SK-N-MC (cell line): ENCODE measurements at regions not wholly inside any gene's neighbourhood (a gene's known extent, or its start where the extent isn't known, plus 50 kb on each side); places are given as distances from the start of the nearest gene placed in this dataset.
"Not testable (repeated sequence)": the region's sequence is repeated elsewhere in the genome, so short reads cannot be mapped to it uniquely, and the experiment has no call there.

Experiments
- DNase-seq: peaks from one replicate; pipeline ENCODE4 v3.0.0-alpha.2; 2011; ENCODE audit warnings: low read depth, low spot score
- H3K27ac ChIP-seq: fragments of 200-600 bp; sonication (generic); 2 replicates; pipeline ENCODE4 v1.5.1; 2016; ENCODE audit warnings: mixed run types
- H3K36me3 ChIP-seq: fragments of 200-600 bp; sonication (generic); 2 replicates; pipeline ENCODE4 v1.6.1; 2017; ENCODE audit warnings: antibody characterized with exemption, low read length, mixed read lengths; ENCODE audit not compliant: insufficient read depth
- H3K4me3 ChIP-seq: fragments of 200-600 bp; sonication (generic); 2 replicates; pipeline ENCODE4 v1.5.1; 2016
- H3K9ac ChIP-seq: fragments of 200-600 bp; sonication (generic); 2 replicates; pipeline ENCODE4 v1.8.0; 2017; ENCODE audit warnings: mixed run types, mixed read lengths; ENCODE audit not compliant: insufficient read length
- H3K9me3 ChIP-seq: fragments of 200-600 bp; sonication (generic); 2 replicates; pipeline ENCODE4 v1.6.1; 2017; ENCODE audit warnings: low read depth, mild to moderate bottlenecking, antibody characterized with exemption, low read length, moderate library complexity, mixed read lengths
- EZH2 ChIP-seq: fragments of 200-600 bp; sonication (generic); IDR thresholded peaks from one replicate; pipeline ENCODE4 v1.6.1; 2017; ENCODE audit warnings: antibody characterized with exemption
- FOXP2 ChIP-seq: optimal IDR thresholded peaks from 2 replicates; pipeline ENCODE3; 2011; ENCODE audit warnings: mild to moderate bottlenecking, moderate library complexity; ENCODE audit not compliant: insufficient read depth; ENCODE audit errors: extremely low read length, control extremely low read depth
- POLR2AphosphoS5 ChIP-seq: IDR thresholded peaks from 2 replicates; pipeline ENCODE4 v1.6.1; 2012; ENCODE audit warnings: mild to moderate bottlenecking, low read depth, low read length, borderline replicate concordance

- Histone ChIP-seq H3K27ac (peak overlapping the region; percentile 69), H3K4me3 (peak overlapping the region; percentile 54), H3K9me3 (no peaks in the 10 kb centered on the region), H3K9ac (no peak overlapping the region), H3K36me3 (no peaks in the 10 kb centered on the region)
- DNase-seq, result no peak
- TF ChIP-seq POLR2AphosphoS5 (no peak), EZH2 (no peak), FOXP2 (no peak)
Measured at GRCh38 chr2:224222974-224223373, 178.9 kb downstream of the FAM124B start.

- H3K9ac ChIP-seq, result no peak overlapping the region
- no peak for TF ChIP-seq POLR2AphosphoS5
- no peak for TF ChIP-seq EZH2
- TF ChIP-seq FOXP2, result no peak
- DNase-seq, result no peak
- H3K9me3 ChIP-seq, result no peaks in the 10 kb centered on the region
- H3K27ac ChIP-seq, result peak overlapping the region; percentile 83
- no peaks in the 10 kb centered on the region for H3K36me3 ChIP-seq
- H3K4me3 ChIP-seq, result peak overlapping the region; percentile 54
Measured at GRCh38 chr2:224222291-224222690, 179.6 kb downstream of the FAM124B start.

GRCh38 chr2:224221455-224221913 lies 180.4 kb downstream of the FAM124B start:
- no peak overlapping the region for H3K4me3 ChIP-seq
- DNase-seq, result no peak
- no peaks in the 10 kb centered on the region for H3K9me3 ChIP-seq
- peak overlapping the region; percentile 83 for H3K27ac ChIP-seq
- no peaks in the 10 kb centered on the region for H3K36me3 ChIP-seq
- peak overlapping the region; percentile 7 for H3K9ac ChIP-seq
- TF ChIP-seq POLR2AphosphoS5 (no peak), FOXP2 (no peak)

- Histone ChIP-seq H3K9ac (no peak overlapping the region), H3K27ac (peak overlapping the region; percentile 90), H3K9me3 (no peaks in the 10 kb centered on the region), H3K4me3 (0 out of 2 replicates have a peak overlapping the region, but pooled peaks have one; percentile 35), H3K36me3 (no peaks in the 10 kb centered on the region)
- no peak for TF ChIP-seq EZH2
- TF ChIP-seq FOXP2, result no peak
- TF ChIP-seq POLR2AphosphoS5, result no peak
- DNase-seq, result no peak
Measured at GRCh38 chr2:224220586-224221255, 181.2 kb downstream of the FAM124B start.

- H3K36me3 ChIP-seq, result no peaks in the 10 kb centered on the region
- TF ChIP-seq EZH2 (no peak), FOXP2 (no peak), POLR2AphosphoS5 (no peak)
- no peak overlapping the region for H3K9ac ChIP-seq
Measured at GRCh38 chr2:224219781-224220180, 180.7 kb upstream of the SERPINE2 start.

GRCh38 chr2:224217962-224218347 lies 178.9 kb upstream of the SERPINE2 start:
- no peak overlapping the region for H3K4me3 ChIP-seq
- H3K9me3 ChIP-seq, result no peaks in the 10 kb centered on the region
- H3K27ac ChIP-seq, result no peak overlapping the region
- no peaks in the 10 kb centered on the region for H3K36me3 ChIP-seq
- no peak overlapping the region for H3K9ac ChIP-seq
- DNase-seq, result no peak
- TF ChIP-seq FOXP2 (no peak), EZH2 (no peak)

More at GRCh38 chr2:224219781-224220180, 180.7 kb upstream of the SERPINE2 start:
- Histone ChIP-seq H3K9me3 (no peaks in the 10 kb centered on the region), H3K4me3 (peak overlapping the region; percentile 35; the same call in 1 of the 2 replicates), H3K27ac (peak overlapping the region; percentile 90)
- peak; percentile 64 for DNase-seq

- Histone ChIP-seq H3K9me3 (no peaks in the 10 kb centered on the region), H3K36me3 (no peaks in the 10 kb centered on the region), H3K27ac (no peak overlapping the region), H3K4me3 (no peak overlapping the region), H3K9ac (no peak overlapping the region)
- TF ChIP-seq EZH2 (no peak), FOXP2 (no peak), POLR2AphosphoS5 (no peak)
- no peak for DNase-seq
Measured at GRCh38 chr2:224217233-224217961, 178.3 kb upstream of the SERPINE2 start.

- H3K9ac ChIP-seq, result not testable (repeated sequence)
Measured at GRCh38 chr2:224215611-224216010, 176.5 kb upstream of the SERPINE2 start.

GRCh38 chr2:224213396-224213795 lies 174.3 kb upstream of the SERPINE2 start:
- Histone ChIP-seq H3K9me3 (no peaks in the 10 kb centered on the region), H3K9ac (no peak overlapping the region), H3K27ac (no peak overlapping the region), H3K36me3 (no peaks in the 10 kb centered on the region), H3K4me3 (no peak overlapping the region)
- DNase-seq, result no peak
- no peak for TF ChIP-seq FOXP2

More at GRCh38 chr2:224215611-224216010, 176.5 kb upstream of the SERPINE2 start:
- DNase-seq, H3K9me3 ChIP-seq, H3K27ac ChIP-seq, H3K4me3 ChIP-seq, H3K36me3 ChIP-seq: not testable (repeated sequence)
